Activated CD4-positive, CD25-positive, alpha-beta regulatory T cell treated with anti-CD3 and anti-CD28 coated beads, Interleukin-2, amount 50 U/mL, for 16 hours (primary cell): ENCODE measurements at regions not wholly inside any gene's neighbourhood (a gene's known extent, or its start where the extent isn't known, plus 50 kb on each side); places are given as distances from the start of the nearest gene placed in this dataset.

Source experiments
- DNase-seq: peaks from one replicate; pipeline ENCODE4 v3.0.0-alpha.2; 2020; ENCODE audit warnings: low read depth, low spot score

DNA sequence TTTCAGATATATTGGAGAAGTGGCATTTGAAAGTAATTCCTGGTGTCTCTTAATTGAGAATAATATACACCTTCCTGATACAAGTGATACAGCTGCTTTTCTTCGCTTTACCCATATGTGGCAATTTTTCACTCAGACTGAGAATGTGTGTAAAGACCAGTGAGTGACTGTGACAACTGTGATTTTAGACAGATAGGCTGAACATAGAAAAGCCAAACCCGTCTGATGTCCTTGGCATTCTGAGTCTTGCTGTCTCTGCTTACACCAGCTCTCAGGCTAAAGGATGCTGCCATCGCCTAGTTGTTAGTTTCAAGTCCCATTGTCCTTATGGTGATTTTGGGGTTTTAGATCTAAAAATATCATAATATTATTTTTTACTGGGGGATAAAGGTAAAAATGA lies 492.6 kb downstream of the RFC3 start:
- no peak for DNase-seq

DNA sequence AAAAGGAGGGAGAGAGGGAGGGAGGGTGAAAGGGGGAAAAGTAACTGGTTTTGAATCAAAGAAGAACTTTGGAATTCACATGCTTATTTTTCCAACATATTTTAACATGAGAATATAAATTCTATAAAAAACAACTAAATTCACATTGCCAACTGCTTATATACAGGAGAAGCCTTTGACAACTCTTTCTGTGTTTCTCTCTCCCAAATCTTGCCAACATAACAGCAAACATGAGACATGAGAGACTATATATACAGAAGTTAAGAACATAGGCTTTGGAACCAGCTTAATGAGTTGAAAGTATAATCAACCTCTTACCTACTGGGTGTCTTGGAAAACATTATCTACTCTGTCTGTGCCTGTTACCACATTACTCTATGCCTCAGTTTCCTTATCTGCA lies 493.3 kb downstream of the RFC3 start:
- DNase-seq = no peak

DNA sequence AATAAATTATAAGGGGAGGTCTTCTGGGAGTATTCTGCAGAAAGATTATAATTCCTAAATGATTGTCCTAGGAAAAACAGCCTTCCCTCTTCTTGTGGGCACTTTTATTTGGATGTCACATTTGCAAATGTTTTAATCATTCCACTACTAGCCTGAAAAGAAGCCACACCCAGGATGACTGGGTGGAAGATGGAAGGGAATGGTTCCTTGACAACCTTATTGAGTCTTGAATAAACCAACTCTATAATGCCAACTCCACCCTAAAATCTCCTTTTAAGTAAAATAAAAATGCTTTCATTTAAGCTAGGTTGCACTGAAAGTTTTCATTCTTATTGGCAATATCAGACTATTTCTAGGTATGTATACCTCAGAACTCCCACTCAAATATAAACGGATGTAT lies 494.6 kb downstream of the RFC3 start:
- no peak for DNase-seq

DNA sequence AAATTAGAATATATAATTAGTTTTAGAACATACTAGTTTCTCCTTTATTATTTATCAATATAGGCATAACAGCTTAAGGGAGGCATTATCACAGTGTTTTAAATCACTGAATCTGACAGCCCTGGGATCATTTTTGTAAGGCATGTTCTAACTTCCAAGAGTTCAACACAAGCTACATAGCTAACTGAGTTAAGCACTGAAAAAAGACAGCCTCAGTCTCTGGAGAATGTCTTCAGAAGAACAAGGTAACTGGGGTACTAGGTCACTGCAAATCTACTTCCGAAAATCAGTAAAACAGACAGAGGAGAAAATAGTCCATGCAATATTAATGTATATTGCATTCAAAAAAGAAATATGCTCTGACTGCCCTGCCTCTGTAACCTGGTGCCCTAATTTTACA lies 502.1 kb downstream of the RFC3 start:
- DNase-seq = no peak

DNA sequence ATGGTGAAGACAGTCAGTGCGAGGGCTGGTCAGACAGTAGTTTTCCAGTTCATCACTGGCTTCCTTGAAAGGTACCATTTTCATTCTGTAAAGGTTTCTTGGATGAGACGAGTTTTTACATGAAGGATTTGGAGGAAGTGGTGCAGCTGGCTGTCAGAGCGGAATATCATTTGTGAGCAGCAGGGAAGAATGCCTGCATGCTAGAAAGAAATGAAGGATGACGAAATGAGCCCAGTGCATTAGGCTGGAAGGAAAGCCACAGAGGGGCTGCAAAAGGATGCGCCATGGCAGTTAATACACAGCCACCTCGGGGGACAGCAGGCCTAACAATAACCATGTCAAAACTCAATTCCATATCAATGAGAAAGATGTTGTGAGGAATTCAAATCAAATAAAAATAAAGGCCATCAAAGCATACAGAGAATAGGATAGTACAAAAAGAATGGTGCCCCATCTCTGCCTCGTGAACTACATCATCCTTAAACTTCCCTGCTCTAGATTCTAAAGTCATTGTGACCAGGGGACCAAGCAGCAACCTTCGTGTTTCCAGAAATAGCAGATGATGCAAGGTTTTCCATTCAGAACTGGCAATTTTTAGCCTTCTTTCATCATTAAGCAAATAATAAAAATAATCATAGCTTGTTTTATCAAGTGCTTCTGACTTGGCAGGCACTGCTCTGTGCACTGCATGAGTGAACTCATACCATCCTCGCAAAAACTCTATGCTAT lies 504.2 kb downstream of the RFC3 start:
- no peak for DNase-seq

DNA sequence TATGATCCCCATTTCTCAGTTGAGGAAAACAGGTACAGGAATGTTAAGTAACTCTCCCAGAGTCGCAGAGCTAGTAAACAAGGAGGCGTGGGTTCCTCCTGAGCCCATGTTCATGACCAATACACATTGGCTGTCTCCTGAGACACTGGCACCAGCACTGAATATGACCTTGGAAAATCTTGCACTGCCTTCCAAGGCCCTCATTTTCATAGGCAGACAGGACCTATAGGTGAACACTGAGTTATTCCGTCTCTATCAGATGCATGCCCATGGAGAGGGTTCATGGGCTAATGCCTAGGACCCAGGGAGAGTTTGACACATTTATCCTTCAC lies 504.8 kb downstream of the RFC3 start:
- no peak for DNase-seq

DNA sequence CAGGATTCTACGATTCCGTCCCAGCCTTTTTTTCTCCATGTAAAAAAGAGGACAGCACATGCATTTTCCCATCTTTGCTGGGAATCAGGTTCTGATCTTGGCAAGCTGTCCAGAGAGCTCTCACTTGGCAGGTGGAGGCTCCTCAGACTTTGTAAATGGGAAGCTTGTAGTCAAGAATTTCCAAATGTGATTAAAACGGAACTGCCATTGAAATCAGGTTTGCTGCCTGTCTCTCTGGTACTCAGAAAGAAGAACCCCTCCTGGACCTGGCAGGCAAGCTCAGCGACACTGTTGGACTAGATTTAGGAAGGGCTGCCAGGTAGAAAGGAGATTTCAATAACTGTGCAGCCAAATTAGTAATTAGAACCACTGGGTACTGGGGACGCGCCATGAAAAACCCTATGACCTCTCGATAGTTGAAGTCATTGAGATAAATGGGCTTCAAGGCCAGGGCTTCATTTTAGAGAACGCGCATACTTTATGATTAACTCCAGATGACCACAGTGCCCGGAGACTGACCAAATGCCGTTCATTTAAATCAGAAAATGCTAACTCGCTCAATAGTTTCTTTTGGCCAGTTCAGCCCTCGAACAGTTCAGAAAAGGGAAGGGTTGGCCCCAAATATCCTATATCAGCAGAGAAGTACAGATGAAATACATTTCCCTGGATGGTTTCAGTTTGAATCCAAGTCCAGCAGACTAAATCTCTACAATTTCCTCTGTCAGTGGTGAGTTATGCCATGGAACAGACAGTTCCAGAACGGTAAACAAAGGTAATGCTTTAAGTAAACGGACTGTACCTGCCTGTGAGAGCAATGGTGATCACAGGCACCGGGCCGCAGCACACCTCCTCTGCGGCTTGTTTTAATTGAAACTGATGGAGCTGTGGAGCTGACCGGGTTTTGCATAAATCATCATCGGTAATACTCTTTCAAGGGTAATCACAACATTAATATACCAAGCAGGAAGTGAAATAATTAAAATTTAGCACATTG lies 517.4 kb downstream of the RFC3 start:
- DNase-seq = no peak

DNA sequence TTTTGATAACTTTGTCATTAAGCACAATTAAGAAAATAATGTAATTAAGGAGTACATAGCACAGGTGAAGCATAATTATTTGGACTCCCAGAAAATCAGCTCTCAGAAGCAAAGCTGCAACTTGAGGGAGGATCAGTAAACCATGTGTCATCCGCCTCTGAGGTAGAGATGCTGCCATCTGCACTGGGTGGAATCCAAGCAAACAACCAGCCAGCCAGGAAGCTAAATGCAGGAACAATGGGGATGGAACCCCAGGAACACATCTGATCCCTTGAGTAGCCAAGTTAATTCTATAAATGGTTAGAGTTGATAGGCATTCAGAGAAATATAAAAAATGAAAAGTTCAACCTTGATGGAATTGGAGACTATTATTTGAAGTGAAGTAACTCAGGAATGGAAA lies 520.2 kb downstream of the RFC3 start:
- DNase-seq = no peak

DNA sequence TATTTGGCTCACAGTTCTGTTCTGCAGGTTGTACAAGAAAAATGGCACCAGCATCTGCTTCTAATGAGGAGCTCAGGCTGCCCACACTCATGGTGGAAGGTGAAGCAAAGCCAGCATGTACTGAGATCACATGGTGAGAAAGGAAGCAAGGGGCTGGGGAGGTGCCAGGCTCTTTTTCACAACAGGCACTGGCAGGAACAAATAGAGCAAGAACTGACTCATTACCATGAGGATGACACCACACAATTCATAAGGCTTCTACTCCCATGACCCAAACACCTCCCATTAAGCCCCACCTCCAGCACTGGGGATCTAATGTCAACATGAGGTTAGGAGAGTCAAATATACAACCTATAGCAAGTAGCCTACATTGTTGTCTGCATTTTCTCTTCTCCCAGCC lies 522.6 kb downstream of the RFC3 start:
- DNase-seq = no peak

DNA sequence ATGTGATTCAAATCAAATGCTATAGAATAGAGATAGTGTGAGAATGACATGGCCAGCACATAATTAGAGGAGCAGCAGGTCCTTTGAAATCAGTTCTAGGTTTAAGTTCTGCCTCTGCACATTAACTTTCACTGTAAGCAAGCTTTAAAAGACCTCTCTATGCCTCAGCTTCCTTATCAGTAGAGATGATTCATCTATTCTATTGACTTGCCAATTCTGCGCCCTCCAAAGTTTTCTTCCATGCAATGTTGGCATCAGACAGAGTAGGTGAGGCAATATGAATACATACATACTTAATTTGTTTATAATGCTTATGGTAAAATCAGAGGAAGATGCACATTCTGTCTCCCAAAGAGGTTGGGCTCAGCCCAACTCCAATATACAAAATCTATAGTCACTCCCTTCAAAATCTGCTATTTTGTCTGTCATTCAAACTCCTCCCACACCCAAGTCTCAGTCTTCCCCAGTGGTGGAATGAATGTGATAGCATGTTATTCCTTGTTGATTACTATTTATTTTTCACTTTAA lies 525.5 kb downstream of the RFC3 start:
- no peak for DNase-seq

DNA sequence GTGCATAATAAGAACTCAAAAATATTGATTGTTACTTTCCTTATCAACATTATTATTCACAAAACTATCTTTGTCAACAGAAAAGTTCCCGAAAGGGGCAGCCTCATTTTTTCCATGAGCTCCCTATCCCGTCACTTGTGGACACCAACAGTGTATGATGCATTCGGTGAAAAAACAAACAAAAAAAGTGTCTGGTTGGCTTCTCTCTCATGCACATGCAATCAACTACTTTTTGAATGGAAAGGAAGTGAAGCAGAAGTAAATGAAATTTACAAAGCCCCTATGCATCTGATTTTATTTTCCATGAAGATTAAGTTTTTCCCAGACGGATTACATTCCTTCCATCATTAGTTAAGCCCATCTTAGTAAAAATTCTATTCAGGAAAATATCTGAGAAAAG lies 526.9 kb downstream of the RFC3 start:
- no peak for DNase-seq

DNA sequence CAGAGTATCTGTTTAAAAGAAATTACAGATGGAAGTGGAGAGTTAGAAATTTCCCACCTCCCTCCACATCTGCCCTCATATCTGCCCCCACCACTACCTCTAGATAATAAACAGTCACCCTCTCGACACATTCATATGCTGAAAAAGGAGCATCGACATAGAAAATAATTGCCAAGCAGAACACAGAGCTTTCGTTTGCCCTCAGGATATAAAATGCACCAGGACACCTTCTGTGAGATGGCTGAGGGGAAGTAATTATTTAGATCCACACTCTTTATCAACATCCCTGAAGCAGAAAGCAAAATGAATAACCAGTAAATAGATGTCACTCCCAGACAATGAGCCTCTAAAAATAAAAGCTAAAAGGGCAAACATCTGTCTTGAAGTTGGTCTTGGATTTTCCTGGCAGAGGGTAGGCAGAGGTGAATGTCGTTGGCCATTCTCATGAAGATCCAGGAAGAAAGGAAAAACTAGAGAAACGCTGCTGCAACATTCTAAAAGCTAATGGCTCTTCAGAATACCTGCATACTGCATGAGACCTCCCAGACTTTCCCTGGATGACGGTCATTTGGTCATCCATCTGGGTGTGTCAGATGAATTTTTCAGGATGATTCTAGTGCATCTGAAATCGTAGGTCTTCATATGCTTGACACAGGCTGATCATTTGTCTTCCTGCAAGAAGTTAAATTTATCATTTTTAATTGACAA lies 527.5 kb downstream of the RFC3 start:
- no peak for DNase-seq

DNA sequence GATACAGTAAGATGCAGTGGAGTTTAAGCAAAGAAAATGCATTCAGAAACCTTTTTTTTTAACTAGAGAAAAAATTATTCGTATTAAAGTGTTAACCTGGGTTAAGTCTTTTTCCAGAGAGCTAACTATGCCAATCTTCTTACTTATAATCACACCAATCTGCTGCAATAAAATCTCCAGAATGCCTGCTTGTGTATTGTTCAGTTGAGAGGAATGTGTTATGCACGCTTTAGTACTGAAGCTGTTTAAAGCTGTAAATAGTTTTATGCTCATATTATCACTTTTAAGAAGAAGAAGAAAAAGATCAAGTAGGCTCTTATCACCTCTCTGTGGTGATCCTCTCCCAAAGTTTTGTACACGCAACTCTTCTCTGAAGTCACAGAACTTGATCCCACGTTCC lies 528.7 kb downstream of the RFC3 start:
- no peak for DNase-seq

DNA sequence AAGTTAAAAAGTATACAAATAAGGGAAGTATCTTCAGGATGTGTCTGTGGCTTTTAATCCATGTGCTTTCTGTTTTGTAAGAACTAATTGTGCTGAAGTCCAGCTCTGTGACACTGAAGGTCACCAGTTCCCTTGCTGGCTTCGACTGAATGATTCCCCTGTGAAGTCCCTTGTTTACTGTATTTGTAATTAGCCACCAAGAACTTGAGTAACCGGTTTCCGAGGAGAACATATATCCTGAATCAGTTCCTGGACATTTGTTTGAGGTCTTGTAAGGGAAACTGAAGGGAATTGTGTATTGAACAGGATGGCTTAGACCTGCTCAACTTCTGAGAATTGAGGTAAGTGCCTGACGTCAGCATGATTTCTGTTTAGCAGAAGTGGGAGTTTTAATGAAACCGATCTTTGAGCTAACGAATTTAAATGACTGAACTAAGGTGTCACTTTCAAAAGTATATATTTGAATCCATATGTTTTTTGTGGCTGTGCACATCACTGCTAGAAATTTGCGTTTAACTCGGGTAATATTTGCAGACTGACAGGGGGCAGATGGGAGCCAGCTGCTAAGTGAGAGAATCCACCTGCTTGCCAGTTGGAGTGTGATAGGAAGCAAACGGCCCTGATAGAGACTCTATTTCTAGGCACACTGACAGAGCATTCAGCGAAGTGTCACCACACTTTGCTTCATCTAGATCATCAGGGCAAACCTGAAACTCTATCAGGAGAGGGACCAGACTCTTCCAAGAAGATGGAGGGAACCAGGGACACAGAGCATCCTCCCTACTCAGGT lies 530.0 kb downstream of the RFC3 start:
- DNase-seq = no peak

DNA sequence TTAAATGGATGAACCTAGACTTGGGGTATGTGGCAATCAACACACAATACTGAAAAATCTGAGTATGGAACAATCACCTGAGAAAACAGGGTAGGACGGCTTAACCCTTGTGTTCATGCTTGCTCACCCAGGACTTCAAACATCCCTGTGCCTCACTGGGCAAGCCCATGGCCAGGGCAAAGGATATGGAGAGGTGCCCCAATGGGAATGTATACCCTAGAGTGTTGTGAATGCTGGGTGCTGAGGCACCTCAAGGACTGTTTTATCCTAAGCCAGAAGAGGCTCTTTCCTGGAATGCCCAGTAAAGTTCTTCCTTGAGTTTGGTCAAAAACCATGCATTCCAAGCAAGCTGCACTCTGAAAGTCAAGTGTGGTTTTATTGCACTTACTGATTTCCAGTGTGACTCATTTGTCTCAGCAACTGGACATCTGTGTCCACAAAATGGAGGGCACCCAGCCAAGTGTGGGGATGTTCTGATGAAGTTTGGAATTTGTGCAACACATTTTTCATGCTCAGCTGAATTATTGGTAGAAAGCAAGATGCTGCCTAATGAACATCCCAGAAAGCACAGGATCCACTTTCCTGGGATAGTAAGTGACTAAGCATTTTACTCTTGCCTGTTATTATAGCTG lies 531.3 kb downstream of the RFC3 start:
- no peak for DNase-seq

DNA sequence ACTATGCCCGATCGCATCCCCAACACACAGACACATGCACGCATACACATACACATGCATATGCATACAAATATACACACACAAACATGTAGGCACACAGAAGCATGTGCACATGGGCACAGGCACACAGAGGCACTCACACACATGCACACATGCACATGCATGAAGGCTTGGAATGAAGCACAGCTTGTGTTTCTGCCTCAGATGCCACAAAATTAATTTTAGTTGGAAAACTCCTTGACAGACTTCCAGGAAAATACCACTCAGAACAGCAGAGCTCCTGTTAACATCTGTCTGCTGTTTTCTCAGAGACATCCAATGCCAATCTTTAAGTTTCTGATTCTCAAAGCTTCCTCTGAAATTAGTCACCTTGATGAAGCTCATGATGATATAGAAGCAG lies 532.7 kb downstream of the RFC3 start:
- DNase-seq = no peak

DNA sequence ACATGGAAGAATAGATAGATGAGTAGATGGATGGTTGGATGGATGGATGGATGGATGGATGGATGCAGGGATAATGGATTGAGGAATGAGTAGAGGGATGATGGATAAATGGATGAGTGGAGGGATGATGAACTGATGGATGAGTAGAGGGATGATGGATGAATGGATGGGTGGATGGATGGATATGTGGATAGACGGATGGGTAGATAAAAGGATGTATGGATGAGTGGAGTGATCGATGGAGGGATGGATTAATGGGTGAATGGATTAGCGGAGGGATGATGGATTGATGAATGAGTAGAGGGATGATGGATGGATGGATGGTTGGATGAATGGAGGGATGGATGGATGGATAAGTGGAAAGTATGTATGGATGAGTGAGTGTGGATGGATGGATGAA lies 533.2 kb downstream of the RFC3 start:
- no peak for DNase-seq

DNA sequence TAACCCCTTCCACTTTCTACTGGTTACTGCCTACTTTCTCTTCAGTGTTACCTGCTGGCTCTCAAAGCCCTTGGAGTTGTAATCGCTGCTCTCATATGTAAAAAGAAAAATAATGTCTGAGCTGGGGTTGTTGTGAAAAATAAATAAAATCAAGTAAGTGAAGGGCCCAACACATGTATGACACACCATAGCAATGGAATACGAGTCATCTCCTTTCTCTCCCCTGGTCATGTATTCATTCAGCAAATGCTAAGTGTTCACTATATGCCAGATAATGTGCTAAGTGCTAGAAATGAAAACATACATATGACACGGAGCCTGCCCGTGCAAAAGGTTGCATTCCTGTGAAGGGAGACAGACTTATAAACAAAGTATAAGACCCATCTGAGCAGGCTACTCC lies 535.0 kb downstream of the RFC3 start:
- DNase-seq = no peak

DNA sequence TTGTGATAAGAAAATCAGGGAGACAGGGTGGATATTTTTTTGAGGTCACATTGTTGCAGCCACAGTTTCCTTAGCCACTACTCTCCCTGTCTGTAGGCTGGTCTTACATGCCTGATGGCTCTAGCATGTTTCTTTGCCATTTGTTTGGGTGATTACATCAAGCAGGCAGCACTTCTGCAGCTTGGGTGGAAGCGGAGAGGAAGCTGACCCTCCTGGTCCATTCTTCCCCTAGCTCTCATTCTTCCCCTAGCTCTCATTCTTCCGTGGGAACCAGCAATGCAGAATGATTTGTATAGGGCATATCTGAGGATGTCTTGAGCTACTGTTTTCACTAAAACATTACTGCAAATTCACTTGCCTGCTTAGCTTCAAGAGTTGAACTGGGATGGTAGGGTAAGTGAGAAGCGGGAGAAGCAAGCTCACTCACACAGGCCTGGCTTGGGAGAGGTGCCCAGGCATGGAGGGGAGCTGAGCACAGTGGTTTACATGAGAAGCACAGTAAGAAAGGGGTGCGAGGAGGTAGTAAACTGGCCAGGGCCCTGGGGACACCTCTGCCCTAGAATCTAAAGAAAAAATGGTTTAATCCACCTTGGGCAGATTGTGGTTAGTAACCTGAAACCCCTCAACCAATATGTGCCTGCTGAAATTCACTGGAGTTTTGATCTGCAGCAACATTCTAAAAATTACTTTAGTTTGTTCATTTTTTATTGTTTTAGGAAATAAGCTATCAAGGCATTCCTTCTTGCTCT lies 538.9 kb downstream of the RFC3 start:
- no peak for DNase-seq
